ENCODE measurements at regions not wholly inside any gene's neighbourhood (a gene's known extent, or its start where the extent isn't known, plus 50 kb on each side); places are given as distances from the start of the nearest gene placed in this dataset.

- TF ChIP-seq, protein P1, sequence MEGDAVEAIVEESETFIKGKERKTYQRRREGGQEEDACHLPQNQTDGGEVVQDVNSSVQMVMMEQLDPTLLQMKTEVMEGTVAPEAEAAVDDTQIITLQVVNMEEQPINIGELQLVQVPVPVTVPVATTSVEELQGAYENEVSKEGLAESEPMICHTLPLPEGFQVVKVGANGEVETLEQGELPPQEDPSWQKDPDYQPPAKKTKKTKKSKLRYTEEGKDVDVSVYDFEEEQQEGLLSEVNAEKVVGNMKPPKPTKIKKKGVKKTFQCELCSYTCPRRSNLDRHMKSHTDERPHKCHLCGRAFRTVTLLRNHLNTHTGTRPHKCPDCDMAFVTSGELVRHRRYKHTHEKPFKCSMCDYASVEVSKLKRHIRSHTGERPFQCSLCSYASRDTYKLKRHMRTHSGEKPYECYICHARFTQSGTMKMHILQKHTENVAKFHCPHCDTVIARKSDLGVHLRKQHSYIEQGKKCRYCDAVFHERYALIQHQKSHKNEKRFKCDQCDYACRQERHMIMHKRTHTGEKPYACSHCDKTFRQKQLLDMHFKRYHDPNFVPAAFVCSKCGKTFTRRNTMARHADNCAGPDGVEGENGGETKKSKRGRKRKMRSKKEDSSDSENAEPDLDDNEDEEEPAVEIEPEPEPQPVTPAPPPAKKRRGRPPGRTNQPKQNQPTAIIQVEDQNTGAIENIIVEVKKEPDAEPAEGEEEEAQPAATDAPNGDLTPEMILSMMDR (IDR thresholded peaks at IDR 0.05): no peak
- TF ChIP-seq SP1 (CRISPR knock-in tag; conservative IDR thresholded peaks at IDR 0.05): no peak
- no peak for TF ChIP-seq ESRRA (CRISPR knock-in tag; IDR thresholded peaks at IDR 0.05; ENCODE audit: borderline replicate concordance)
- TF ChIP-seq NR2C2 (CRISPR knock-in tag; IDR thresholded peaks at IDR 0.05): no peak
- no peak for TF ChIP-seq ZNF281 (CRISPR knock-in tag; IDR thresholded peaks at IDR 0.05)
- TF ChIP-seq NFYB (CRISPR knock-in tag; conservative IDR thresholded peaks at IDR 0.05; ENCODE audit: low read depth): no peak
- TF ChIP-seq ZBTB21 (CRISPR knock-in tag; IDR thresholded peaks at IDR 0.05; ENCODE audit: borderline replicate concordance): no peak
- TF ChIP-seq FOXP1 (CRISPR knock-in tag; IDR thresholded peaks at IDR 0.05; ENCODE audit: borderline replicate concordance): no peak
- TF ChIP-seq IRF2 (CRISPR knock-in tag; IDR thresholded peaks at IDR 0.05; ENCODE audit: borderline replicate concordance, low read depth): no peak
- TF ChIP-seq JUN (CRISPR knock-in tag; IDR thresholded peaks at IDR 0.05): no peak
- TF ChIP-seq ZNF263 (CRISPR knock-in tag; IDR thresholded peaks at IDR 0.05; ENCODE audit: low read depth): no peak
- TF ChIP-seq, protein P2, sequence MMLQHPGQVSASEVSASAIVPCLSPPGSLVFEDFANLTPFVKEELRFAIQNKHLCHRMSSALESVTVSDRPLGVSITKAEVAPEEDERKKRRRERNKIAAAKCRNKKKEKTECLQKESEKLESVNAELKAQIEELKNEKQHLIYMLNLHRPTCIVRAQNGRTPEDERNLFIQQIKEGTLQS (CRISPR knock-in tag; conservative IDR thresholded peaks at IDR 0.05): no peak
- no peak for TF ChIP-seq SMAD3 (CRISPR knock-in tag; IDR thresholded peaks at IDR 0.05; ENCODE audit: borderline replicate concordance)
Observed at GRCh38 chr2:6294791-6295190, 570.9 kb downstream of the CMPK2 start.

Data from WTC11 (cell line).